Neural crest cell (in vitro differentiated cells): ENCODE measurements at regions not wholly inside any gene's neighbourhood (a gene's known extent, or its start where the extent isn't known, plus 50 kb on each side); places are given as distances from the start of the nearest gene placed in this dataset.

Experiments
- DNase-seq: peaks from one replicate; pipeline ENCODE4 v3.0.0; 2021; ENCODE audit warnings: low read depth, mixed read lengths, low spot score
- H3K27ac Mint-ChIP-seq: one replicate; pipeline ENCODE4 v1.8.0; 2021; ENCODE audit warnings: mild to moderate bottlenecking, mixed read lengths; ENCODE audit not compliant: unreplicated experiment
- H3K27me3 Mint-ChIP-seq: 2 replicates; pipeline ENCODE4 v1.8.0; 2021; ENCODE audit warnings: low read depth, mild to moderate bottlenecking, mixed read lengths
- H3K36me3 Mint-ChIP-seq: 2 replicates; pipeline ENCODE4 v1.8.0; 2021; ENCODE audit warnings: low read depth, mild to moderate bottlenecking, mixed read lengths
- H3K4me1 Mint-ChIP-seq: 2 replicates; pipeline ENCODE4 v1.8.0; 2021; ENCODE audit warnings: mixed read lengths
- H3K4me3 Mint-ChIP-seq: one replicate; pipeline ENCODE4 v1.8.0; 2021; ENCODE audit warnings: mild to moderate bottlenecking, mixed read lengths
- H3K9me3 Mint-ChIP-seq: 2 replicates; pipeline ENCODE4 v1.8.0; 2021; ENCODE audit warnings: mixed read lengths
- TF ChIP-seq, protein P1 (sequence below): fragments of 200-600 bp; sonication (generic); conservative IDR thresholded peaks from 2 replicates; pipeline ENCODE4 v1.5.0; 2021; ENCODE audit warnings: antibody characterized with exemption, mild to moderate bottlenecking

DNA sequence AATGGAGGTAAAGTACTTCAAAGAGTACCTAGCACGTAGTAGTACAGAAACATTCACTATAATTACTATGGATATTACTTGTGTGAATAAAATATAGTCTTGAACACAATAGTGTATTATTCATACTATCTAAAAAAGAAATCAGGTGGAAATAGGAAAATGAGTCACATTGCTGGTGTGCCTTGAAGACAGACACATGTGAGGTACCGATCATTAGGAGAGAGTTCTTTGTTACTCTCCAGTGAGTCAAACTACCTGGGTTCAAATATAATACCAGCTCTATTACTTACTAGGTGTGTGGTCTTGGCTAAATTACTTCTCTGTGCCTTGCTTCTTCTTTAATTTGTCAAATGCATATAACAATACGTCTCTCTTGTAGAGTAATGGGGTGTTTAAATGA, 50.8 kb upstream of the BEND6 start:
- Mint-ChIP-seq H3K4me3 (no peak overlapping the region), H3K9me3 (no peaks in the 10 kb centered on the region)
- TF ChIP-seq, protein P1, sequence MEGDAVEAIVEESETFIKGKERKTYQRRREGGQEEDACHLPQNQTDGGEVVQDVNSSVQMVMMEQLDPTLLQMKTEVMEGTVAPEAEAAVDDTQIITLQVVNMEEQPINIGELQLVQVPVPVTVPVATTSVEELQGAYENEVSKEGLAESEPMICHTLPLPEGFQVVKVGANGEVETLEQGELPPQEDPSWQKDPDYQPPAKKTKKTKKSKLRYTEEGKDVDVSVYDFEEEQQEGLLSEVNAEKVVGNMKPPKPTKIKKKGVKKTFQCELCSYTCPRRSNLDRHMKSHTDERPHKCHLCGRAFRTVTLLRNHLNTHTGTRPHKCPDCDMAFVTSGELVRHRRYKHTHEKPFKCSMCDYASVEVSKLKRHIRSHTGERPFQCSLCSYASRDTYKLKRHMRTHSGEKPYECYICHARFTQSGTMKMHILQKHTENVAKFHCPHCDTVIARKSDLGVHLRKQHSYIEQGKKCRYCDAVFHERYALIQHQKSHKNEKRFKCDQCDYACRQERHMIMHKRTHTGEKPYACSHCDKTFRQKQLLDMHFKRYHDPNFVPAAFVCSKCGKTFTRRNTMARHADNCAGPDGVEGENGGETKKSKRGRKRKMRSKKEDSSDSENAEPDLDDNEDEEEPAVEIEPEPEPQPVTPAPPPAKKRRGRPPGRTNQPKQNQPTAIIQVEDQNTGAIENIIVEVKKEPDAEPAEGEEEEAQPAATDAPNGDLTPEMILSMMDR = no peak

DNA sequence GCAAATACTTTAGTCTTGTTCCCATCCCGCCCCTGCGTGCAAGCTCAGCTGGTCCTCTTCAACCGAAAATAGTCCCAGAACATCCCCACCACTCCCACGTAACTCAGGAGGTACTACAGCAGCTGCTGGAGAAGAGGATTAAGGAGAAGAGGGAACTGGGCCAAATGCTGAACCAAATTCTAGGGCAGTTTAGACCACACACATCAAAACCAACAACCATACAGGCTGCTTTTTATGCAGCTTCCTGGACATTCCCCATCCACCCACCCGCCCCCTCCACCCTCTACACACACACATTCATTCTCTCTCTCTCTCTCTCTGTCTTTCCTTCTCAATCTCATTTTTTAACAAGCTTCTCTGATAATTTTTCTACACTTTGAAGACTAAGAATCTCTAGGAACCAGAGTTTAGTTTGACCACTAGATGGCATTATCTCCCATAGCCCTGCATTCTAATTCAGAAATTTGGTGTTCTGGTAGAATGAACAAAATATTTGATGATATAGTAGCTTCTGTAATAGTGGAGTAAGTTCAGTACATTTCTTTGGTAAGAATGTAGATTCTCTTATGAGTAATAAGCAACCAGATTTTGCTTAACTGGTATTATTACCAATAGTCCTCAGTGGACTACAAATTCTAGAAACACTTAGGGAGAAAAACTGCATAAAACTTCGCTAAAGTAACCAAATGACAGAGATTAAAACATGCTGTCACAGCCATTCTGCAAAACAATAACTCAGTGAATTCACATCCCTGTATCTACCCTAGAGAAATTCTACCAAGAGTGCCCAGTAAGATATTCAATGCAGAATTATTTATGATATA, 52.1 kb upstream of the BEND6 start:
- Mint-ChIP-seq H3K9me3 (no peaks in the 10 kb centered on the region), H3K27ac (no peak overlapping the region), H3K36me3 (no peaks in the 10 kb centered on the region), H3K4me3 (no peak overlapping the region), H3K4me1 (peaks cover 4% of the 10 kb centered on the region), H3K27me3 (no peaks in the 10 kb centered on the region)
- DNase-seq = no peak
- TF ChIP-seq, protein P1 = peak; percentile 81

More for the DNA sequence above, 50.8 kb upstream of the BEND6 start:
- no peak overlapping the region for H3K27ac Mint-ChIP-seq
- H3K27me3 Mint-ChIP-seq = no peaks in the 10 kb centered on the region
- H3K36me3 Mint-ChIP-seq = no peaks in the 10 kb centered on the region
- H3K4me1 Mint-ChIP-seq = peaks cover 4% of the 10 kb centered on the region
- no peak for DNase-seq

DNA sequence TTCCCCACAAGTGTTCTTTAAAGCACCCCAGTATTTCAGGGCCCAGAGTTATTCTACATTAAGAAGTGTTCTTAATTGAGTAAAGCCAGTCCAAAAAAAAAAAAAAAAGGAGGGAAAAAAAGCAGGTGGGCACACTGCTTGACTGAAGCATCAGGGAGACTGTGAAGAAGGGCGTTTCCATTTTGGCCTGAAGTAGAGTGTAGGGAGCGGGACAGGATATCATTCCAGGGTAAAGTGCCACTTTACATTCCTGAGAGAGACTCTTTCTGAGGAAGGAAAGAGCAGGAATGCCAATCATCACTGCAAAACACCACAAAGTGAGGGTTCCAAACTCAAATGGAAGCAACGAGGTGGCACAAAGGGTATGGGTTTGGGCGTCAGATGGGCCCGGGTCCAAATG, 54.1 kb upstream of the BEND6 start:
- TF ChIP-seq, protein P1 = no peak
- H3K9me3 Mint-ChIP-seq = no peaks in the 10 kb centered on the region
- no peaks in the 10 kb centered on the region for H3K27me3 Mint-ChIP-seq
- no peak overlapping the region for H3K27ac Mint-ChIP-seq
- no peak overlapping the region for H3K4me3 Mint-ChIP-seq
- peaks cover 3% of the 10 kb centered on the region for H3K36me3 Mint-ChIP-seq
- H3K4me1 Mint-ChIP-seq = peaks cover 4% of the 10 kb centered on the region
- no peak for DNase-seq

DNA sequence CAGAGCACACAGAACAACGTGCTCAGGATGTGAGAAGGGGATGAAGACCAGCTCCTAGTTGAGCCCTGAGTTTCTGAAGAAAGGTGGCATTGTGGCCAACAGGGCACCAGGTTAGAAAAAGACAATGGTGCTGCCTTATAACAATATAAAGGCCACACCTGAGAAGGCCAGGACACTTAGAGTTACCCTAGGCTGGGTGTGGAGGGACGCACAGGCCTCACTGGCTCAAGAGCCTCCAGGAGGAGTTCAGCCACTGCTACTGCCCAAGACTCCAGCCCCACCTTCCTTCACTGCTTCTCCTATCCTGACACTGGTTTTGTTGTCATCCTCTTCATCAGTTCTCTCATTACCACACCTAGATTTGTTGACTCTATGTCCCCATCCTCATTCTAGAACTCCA, 55.2 kb upstream of the BEND6 start:
- no peak overlapping the region for H3K4me3 Mint-ChIP-seq
- no peak for DNase-seq
- no peak overlapping the region for H3K27ac Mint-ChIP-seq
- H3K36me3 Mint-ChIP-seq = peaks cover 3% of the 10 kb centered on the region
- TF ChIP-seq, protein P1 = no peak
- H3K9me3 Mint-ChIP-seq = no peaks in the 10 kb centered on the region
- no peaks in the 10 kb centered on the region for H3K27me3 Mint-ChIP-seq
- H3K4me1 Mint-ChIP-seq = peaks cover 4% of the 10 kb centered on the region

DNA sequence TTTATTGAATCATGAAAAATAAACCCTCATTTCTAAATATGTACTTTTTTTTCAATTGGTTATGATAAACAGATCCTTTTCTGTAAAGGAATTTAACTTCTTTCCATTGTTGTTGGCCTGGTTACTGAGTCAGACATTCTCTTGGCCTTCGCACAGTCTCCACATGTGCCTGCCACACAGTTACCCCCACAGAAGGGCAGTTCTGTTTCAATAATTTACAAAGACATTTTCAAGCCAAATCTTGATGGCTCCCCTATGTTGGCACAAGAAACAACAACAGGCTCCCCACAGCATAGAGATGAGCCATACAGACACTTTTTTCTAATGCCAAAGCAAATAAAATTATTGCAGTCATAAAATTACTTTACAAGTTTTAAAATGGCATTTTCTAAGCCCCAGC, 55.6 kb upstream of the BEND6 start:
- H3K27ac Mint-ChIP-seq = no peak overlapping the region
- no peak overlapping the region for H3K4me3 Mint-ChIP-seq
- H3K9me3 Mint-ChIP-seq = no peaks in the 10 kb centered on the region
- H3K36me3 Mint-ChIP-seq = peaks cover 3% of the 10 kb centered on the region
- no peak for DNase-seq
- TF ChIP-seq, protein P1 = no peak
- H3K27me3 Mint-ChIP-seq = no peaks in the 10 kb centered on the region
- peaks cover 4% of the 10 kb centered on the region for H3K4me1 Mint-ChIP-seq
